Lung microvascular endothelial cell (primary cell): ENCODE measurements at regions not wholly inside any gene's neighbourhood (a gene's known extent, or its start where the extent isn't known, plus 50 kb on each side); places are given as distances from the start of the nearest gene placed in this dataset.

ENCODE experiments used
- DNase-seq, 2 donors: peaks; one replicate each; pipeline versions ENCODE4 v3.0.0 to v3.0.0-alpha.2; 2010; ENCODE audit warnings: low read depth in 2 of 2

DNA sequence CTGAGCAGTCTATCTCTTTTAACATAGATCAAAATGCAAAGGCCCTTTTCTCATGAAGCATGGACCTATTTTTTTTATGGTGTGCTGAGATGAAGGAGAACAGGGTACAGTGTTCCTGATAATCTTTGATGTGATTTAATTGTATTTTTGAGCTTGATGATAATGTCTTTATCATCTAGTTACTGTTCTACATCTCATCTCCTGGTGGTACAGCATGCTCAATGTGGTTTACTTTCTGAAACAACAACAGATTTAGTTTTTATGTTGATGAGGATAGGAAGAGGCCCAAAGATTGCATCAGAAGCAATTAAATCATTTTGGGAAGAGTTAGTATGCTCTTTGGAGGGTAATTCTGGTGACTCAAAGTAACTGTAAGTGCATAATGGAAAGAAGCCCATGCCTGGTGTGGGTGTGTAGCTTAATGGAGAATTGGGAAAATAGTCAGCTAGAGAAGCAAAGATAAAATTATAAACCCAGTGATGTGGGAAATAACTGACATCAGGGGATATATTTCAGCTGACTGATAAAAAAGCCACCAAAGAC is 123.0 kb upstream of the KCNN2 start:
- peak in 1 of 2 donors; percentile 34 for DNase-seq

DNA sequence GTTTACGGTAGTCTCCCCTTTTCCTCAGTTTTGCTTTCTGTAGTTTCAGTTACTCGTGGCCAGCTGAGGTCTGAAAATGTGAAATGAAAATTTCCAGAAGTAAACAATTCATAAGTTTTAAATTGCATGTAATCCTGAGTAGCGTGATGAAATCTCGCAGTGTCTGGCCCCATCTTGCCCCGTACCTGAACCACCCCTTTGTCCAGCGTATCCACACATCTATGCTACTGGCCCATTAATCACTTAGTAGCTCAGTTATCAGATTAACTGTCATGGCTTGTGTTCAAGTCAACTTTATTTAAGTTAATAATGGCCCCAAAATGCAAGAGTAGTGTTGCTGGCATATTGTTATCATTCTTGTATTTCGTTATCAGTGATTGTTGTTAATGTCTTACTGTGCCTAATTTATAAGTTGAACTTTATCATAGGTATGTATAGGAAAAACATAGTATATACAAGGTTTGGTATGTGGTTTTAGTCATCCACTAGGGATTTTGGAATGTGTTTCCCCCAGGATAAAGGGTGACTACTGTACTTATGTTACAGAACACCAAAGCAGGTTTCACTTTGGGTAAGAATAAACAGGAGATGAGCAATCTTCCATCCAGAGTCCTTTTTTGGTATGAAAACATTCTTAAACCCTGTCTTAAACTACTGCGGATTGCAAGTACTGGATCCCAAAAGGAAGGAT is 118.4 kb upstream of the KCNN2 start:
- DNase-seq = peak in 1 of 2 donors; percentile 91

DNA sequence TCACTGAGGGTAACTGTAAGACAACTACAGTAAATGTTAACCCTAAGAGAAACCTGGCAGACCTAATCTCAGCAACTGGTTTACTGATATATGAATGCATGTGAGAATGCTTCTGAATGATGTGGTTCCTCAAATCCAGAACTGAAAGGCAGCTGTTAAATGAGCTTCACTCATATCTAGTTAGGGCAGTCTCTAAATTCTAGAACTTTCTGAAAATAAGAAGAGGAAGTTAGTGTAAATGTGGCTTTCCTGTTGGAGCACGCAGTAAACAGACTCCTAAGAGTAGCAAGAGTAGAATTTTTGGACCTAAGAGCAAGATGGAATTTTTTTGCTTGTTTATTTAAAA is 117.9 kb upstream of the KCNN2 start:
- no peak for DNase-seq

DNA sequence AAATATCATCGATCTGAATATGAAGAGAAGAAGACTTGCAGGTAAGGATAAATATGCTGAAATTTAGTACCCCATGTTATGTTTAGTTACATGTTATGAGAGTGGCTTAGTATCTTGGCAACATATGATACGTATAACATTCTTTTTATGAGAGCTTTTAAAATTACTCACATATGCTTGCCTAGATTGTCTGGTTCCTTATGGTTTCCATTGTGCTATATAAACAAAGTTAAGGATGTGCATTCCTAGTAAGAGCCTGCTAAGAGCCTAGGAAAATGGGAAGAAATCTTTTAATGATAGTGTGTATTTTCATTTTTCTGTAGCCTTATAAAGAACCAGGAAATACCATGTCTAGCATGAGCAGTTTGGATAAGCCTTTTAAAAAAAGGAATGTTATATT is 112.0 kb upstream of the KCNN2 start:
- DNase-seq = peak in 1 of 2 donors; percentile 65

DNA sequence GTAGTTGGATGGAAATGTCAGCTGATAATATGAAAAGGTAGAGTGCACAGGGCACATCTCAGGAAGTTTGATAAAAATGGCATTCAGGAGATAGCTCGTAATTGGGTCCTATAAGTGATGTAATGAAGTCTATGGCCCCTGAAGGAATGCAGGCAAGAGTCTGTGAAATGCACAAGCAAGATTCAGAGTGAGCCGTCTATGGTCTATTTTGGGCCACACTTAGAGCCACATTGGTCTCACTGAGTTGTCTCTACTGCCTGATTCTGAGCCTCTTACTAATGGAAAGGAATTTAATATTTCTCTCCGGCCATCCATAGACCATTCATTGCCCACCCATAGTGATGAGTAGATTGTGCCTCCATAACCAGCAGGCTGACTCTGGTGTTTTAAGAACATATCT is 111.3 kb upstream of the KCNN2 start:
- no peak for DNase-seq

DNA sequence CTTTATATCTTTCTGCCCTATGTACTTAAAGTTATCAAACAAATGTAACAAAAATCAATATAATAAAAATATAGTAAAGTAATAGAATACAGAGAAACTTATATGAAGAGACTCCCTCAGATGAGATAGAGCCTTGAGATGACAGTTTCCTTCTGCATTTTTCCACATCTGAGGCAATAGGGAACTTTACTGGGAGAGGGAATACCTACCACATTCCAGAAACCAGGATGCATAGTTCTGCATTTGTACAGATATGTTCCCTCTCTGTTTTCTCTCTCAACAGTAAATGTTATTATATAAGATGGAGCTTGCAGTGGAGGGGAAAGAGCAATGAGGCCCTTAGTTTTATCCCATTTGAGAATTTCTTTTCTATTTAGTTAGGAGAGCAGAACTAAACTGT is 109.6 kb upstream of the KCNN2 start:
- peak in 1 of 2 donors; percentile 41 for DNase-seq

DNA sequence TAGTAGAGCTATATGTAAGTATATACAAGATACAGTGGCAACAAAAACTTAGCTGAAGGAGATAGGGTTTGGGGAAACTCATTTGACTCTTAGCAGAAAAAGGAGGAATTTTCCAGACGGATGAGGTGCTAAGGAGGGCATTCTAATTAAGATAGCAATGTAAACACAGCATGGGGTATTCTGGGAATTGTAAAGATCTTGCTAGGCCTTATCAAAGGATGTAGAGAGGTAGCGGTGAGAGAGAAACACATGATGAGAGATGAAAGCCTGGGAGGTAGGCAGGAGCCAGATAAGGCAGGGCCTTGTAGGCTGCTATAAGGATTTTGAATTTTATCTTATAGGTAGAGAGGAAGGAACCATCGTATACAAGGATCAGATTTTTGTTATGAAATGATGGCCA is 106.6 kb upstream of the KCNN2 start:
- DNase-seq = no peak

DNA sequence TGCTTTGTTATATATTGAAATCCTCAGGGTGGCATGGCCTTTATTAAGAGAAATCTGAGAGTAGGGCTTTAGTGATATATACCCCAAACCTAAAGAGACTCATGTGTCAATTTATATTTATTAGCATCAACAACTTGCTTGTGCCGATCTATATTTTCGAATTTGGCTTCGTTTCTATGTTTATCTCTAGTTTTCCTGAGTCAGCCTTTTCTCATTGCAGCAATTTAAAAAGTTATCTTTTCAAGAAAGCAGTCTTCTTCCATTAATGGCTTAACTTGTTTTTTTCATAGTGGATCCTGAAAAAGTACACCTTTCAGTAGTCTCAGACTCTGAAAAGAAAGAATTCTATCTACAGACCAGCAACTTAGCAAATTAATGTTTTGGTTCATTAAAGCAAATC is 99.9 kb upstream of the KCNN2 start:
- DNase-seq = no peak

DNA sequence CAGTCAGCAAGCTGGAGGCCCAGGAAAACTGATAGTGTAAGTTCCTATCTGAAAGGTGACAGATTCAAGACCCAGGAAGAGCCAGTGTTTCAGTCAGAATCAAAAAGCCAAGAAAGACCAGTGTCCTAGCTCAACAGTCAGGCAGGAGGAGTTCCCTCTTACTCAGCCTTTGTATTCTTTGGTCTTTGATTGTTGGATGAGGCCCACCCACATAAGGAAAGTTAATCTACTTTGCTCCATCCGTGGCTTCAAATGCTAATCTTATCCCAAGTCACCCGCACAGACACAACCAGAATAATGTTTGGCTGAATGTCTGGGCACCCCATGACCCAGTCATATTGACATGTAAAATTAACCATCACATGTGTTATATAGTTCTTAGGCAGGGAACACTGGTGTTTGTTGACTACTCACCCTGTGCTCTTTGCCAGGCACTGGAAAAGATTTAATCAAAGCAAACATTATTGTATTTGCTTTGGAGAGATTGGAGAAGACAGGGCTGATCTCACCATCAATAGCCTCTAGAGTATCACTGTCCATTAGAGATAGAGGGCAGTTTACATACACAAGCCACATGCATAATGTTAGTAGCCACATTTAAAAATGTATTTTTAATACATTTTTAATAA is 96.3 kb upstream of the KCNN2 start:
- no peak for DNase-seq

DNA sequence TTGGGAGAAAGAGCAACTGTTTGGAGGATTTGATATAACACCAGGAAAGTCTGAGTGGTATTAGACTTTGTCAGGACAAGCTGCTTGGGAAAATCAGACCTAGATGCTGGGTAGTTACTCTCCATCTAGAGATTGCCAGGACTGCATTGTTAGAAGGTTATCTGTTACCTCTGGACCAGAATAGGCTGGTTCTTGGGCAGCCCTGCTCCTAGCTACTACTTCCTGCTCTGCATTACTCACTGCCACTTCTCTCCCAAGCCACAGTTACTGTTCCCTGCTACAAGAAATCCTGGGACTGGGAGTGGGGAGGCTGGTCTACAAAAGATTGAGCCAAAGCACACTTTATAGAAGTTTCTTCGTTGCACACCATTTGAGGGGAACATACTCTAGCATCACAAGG is 95.5 kb upstream of the KCNN2 start:
- peak in 1 of 2 donors; percentile 67 for DNase-seq

DNA sequence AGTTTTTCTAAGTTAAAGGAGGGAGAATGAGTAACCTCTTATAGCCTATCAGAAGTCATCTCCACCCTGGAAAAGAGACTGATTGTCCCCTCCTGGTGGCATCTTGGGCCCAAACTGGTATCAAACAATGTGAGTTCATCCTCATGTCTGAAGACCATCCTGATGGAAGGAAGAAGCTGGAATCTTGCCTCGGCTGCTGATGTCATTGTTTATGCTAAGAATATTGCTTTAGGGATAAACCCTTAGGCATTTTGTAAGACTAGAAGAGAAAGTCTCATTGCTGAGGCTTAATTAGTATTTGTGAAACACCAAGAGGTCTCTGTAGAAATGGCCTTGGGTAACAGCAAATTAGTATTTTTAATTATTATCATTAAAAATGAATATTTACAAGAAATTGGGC is 65.7 kb upstream of the KCNN2 start:
- DNase-seq = peak in 1 of 2 donors; percentile 61

DNA sequence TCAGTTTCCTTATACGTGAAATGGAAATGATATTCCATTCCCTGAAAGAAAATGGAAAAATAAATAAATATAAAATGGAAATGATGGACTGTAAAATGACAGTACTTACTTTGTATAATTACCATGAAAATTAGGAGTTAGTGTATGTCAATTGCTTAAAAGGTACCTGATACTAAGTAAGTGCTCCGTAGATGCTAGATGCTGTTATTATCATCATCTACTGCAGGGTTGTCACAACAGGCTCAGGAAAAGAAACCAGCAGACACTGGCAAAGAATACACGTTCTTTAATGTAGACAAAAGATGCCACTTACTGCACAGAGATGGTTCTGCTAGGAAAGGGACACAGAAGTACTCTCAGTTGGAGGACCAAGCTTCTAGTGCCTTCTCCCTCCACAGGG is 64.0 kb upstream of the KCNN2 start:
- DNase-seq = no peak

DNA sequence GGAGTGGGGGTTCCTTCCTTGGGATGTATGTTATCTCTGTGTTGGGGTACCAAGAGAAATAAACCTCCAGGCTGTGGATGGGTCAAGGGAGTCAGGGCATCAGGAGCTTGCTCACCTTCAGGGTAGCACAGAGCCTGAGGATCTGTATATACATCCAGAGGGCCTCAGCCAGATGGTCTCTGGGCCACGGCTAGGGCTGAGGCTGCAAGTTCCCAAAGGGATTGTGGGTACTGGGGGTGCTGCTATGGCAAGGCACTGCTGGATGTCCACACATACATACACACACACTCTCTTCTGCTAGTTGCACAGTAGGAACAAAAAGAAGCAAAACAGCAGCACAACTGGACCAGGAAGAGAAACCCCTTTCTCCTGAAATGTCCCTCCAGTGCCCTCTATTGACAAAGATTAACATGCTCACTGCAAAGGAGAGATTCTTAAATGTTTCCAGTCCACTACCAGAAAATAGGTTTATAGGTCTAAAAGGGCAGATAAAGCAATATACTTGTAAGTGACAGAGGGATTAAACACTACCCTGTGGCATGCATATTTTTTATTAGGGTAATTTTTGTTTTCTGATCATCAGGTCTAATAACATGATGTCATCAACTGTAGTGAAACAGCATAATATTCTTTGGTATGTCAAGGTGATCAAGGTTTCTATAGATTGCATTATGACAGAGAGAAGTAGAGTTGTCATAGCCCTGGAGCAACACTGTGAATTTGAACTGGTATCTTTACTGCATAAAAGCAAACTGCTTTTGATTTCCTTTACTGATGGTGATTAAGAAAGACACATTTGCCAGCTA is 56.3 kb upstream of the KCNN2 start:
- DNase-seq = peak; percentile 57 to 74

DNA sequence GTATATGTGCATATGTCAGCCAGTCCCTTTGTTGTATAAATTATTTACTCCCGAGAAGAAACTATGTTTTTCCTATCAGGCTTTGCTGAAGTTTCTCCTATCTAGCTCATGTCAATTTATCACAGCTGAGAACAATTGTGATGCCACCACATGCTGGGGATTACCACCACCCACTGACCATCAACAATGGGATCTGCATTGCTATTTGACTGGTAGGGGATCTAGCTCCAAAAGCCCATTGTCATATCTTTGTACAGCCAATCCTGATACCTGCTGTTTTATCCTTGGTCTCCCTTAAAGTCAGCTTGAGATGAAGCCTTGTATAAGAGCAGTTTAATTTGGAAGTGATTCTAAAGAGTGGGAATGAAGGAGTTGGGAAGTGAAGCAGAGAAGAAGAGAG is 53.9 kb upstream of the KCNN2 start:
- no peak for DNase-seq

DNA sequence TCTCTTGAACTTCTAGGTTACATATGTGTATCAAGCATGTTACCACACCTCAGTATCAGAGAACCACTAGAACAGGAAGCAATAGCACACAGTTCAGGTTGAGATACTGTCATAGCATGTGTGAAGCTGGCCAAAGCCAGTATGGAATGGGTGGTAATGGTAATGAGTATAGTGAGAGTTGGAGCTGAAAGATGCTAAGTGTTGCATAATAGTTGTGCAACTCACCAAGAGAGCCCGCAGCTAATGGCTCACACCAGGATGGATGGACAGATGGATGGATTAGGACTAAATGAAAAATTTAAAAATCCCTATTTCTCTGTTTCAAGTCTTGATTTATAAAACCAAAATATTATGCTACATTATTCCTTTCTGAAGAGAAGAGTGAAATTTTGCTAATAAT is 53.4 kb upstream of the KCNN2 start:
- DNase-seq = no peak

DNA sequence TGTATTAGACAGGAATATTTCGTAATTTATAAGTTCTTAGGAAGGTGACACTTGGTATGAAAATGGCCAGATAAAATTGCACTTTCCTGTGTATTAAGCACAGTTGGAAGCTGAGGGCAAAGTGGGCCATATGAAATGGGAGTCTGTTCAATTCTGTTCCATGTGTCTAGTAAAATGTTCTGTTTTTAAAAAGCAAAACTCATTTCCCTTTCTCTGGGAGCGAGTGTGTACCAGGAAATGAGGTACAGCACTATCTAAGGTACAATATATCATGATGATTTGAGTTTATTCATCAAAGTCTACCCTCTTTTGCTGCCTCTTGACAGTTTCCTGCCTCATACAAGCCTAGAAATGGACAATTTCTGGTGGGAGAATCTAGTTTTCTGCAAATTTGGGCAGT is 51.2 kb upstream of the KCNN2 start:
- peak; percentile 54 to 62 for DNase-seq

DNA sequence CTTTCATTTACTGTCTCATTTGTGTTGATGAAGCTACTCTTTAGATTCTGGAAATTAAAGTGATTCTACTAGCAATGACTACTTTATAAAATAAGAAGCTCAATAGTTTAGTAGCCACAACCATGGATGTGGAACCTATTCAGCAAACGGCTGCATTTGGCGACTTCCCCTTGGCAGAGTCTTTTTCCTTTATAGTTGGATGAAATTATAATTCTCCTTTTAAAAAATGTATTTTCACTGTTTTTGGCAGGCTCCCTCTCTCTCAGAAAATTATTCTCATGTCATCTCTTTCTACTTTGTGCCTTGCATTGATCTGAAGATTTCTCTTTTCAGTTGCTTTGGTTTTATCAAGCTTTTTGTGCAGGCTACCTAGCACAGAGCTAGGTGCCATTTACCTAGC is 50.6 kb upstream of the KCNN2 start:
- DNase-seq = no peak

DNA sequence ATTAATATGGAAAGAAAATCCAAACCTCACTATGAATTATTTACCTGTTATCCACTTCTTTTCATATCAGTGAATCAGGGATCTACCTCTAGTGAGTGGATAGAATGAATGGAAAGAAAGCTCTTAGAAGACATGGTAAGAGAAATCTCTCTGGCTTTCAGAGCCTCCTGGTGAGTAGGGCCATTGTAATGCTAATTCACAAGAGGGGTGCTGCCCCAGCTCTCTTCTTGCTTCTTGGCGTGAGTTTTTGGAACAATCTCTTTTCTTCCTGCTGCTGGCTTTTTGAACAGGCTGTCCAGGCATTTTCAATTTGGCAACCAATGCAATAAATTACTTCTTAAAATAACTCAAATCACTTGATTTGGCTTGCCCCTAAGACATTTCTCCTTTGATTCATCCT is 49.9 kb upstream of the KCNN2 start:
- no peak for DNase-seq
